SU-DHL-6 (cell line): ENCODE measurements at regions not wholly inside any gene's neighbourhood (a gene's known extent, or its start where the extent isn't known, plus 50 kb on each side); places are given as distances from the start of the nearest gene placed in this dataset.

ENCODE experiments used
- EZH2phosphoT487 ChIP-seq: fragments of 200-600 bp; sonication (generic), shearing (Covaris generic); conservative IDR thresholded peaks from 2 replicates; pipeline ENCODE4 v1.6.1; 2018; ENCODE audit warnings: mild to moderate bottlenecking, antibody characterized with exemption, low read length, moderate library complexity, mixed read lengths
- TF ChIP-seq, protein P1 (sequence below): fragments of 200-600 bp; sonication (generic); IDR thresholded peaks from one replicate; pipeline ENCODE4 v1.5.1; 2017; ENCODE audit warnings: antibody characterized with exemption, mild to moderate bottlenecking, low read length, moderate library complexity; ENCODE audit not compliant: insufficient read depth, poor library complexity, severe bottlenecking

DNA sequence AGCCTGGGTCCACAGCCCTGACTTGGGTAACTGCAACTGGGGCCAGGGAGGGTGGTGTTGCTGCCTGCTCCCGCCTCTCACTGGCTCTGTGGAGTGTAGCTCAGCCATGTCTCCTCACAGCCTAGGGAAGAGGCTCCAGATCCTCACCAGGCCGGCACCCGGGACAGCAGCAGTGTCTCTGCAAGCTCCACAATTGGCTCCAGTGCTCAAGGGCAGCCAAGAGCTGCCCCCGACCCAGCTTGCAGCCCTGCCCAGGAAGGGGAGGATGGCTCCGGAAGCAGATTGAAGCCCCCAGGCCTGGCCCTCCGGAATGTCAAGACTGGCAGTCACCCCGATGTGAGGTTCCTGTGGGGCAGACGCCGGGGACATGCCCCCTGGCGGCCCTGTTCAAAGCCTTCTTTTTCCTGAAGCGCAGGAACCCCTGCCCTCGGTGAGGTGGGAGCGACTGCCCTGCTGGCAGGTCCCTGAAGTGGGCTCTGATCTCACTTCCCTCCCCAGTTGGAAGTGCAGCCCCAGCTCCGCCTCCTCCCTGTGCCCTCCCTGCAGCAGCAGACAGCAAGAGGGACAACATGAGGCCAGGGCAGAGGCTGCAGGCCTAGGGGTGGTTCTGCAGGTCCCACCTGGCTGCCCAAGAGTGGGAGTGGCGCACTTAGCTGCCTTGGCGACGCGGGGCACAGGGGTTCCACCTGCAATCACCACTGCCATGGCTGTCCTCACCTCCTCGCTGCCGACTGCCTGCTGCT lies 816.2 kb upstream of the LUZP2 start:
- TF ChIP-seq, protein P1, sequence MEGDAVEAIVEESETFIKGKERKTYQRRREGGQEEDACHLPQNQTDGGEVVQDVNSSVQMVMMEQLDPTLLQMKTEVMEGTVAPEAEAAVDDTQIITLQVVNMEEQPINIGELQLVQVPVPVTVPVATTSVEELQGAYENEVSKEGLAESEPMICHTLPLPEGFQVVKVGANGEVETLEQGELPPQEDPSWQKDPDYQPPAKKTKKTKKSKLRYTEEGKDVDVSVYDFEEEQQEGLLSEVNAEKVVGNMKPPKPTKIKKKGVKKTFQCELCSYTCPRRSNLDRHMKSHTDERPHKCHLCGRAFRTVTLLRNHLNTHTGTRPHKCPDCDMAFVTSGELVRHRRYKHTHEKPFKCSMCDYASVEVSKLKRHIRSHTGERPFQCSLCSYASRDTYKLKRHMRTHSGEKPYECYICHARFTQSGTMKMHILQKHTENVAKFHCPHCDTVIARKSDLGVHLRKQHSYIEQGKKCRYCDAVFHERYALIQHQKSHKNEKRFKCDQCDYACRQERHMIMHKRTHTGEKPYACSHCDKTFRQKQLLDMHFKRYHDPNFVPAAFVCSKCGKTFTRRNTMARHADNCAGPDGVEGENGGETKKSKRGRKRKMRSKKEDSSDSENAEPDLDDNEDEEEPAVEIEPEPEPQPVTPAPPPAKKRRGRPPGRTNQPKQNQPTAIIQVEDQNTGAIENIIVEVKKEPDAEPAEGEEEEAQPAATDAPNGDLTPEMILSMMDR, result no peak
- TF ChIP-seq EZH2phosphoT487, result no peak
